ENCODE measurements at regions not wholly inside any gene's neighbourhood (a gene's known extent, or its start where the extent isn't known, plus 50 kb on each side); places are given as distances from the start of the nearest gene placed in this dataset.

GRCh38 chr3:66904336-66904735, 93.8 kb upstream of the KBTBD8 start:
- H3K4me3 Mint-ChIP-seq, result no peak overlapping the region
- H3K4me1 Mint-ChIP-seq (ENCODE audit: low read depth), result no peaks in the 10 kb centered on the region
- H3K36me3 Mint-ChIP-seq (ENCODE audit: low read depth), result no peaks in the 10 kb centered on the region
- H3K27ac Mint-ChIP-seq, result no peak overlapping the region
- DNase-seq, result no peak
- peaks cover 4% of the 10 kb centered on the region for H3K9me3 Mint-ChIP-seq
- H3K27me3 Mint-ChIP-seq (ENCODE audit: insufficient read depth), result peaks cover 3% of the 10 kb centered on the region; the same call in 1 of the 2 replicates
- no peak for TF ChIP-seq CTCF (IDR thresholded peaks at IDR 0.05)

GRCh38 chr3:66904831-66905493, 93.1 kb upstream of the KBTBD8 start:
- no peak for DNase-seq

GRCh38 chr3:66907136-66907535, 91.0 kb upstream of the KBTBD8 start:
- no peak for DNase-seq
- H3K27ac Mint-ChIP-seq, result no peak overlapping the region
- H3K27me3 Mint-ChIP-seq (ENCODE audit: insufficient read depth), result peaks cover 3% of the 10 kb centered on the region; the same call in 1 of the 2 replicates
- no peaks in the 10 kb centered on the region for H3K4me1 Mint-ChIP-seq (ENCODE audit: low read depth)
- no peaks in the 10 kb centered on the region for H3K36me3 Mint-ChIP-seq (ENCODE audit: low read depth)
- no peak overlapping the region for H3K4me3 Mint-ChIP-seq
- H3K9me3 Mint-ChIP-seq, result no peaks in the 10 kb centered on the region
- TF ChIP-seq CTCF (IDR thresholded peaks at IDR 0.05), result no peak

More at GRCh38 chr3:66904831-66905493, 93.1 kb upstream of the KBTBD8 start:
- Mint-ChIP-seq H3K9me3 (peaks cover 4% of the 10 kb centered on the region), H3K36me3 (ENCODE audit: low read depth) (no peaks in the 10 kb centered on the region), H3K27ac (no peak overlapping the region), H3K27me3 (ENCODE audit: insufficient read depth) (peaks cover 3% of the 10 kb centered on the region; the same call in 1 of the 2 replicates), H3K4me3 (no peak overlapping the region), H3K4me1 (ENCODE audit: low read depth) (no peaks in the 10 kb centered on the region)
- no peak for TF ChIP-seq CTCF (IDR thresholded peaks at IDR 0.05)

- Mint-ChIP-seq H3K36me3 (ENCODE audit: low read depth) (no peaks in the 10 kb centered on the region), H3K27me3 (ENCODE audit: insufficient read depth) (no peaks in the 10 kb centered on the region), H3K9me3 (no peaks in the 10 kb centered on the region), H3K4me3 (no peak overlapping the region), H3K27ac (no peak overlapping the region), H3K4me1 (ENCODE audit: low read depth) (no peaks in the 10 kb centered on the region)
- no peak for TF ChIP-seq CTCF (IDR thresholded peaks at IDR 0.05)
- DNase-seq, result no peak
Measured at GRCh38 chr3:66910266-66911055, 87.6 kb upstream of the KBTBD8 start.

GRCh38 chr3:66912306-66912705, 85.8 kb upstream of the KBTBD8 start:
- Mint-ChIP-seq H3K9me3 (no peaks in the 10 kb centered on the region), H3K36me3 (ENCODE audit: low read depth) (no peaks in the 10 kb centered on the region), H3K27ac (no peak overlapping the region), H3K4me1 (ENCODE audit: low read depth) (no peaks in the 10 kb centered on the region), H3K27me3 (ENCODE audit: insufficient read depth) (no peaks in the 10 kb centered on the region), H3K4me3 (no peak overlapping the region)
- no peak for DNase-seq
- TF ChIP-seq CTCF (IDR thresholded peaks at IDR 0.05), result no peak
